HUES48 (cell line): ENCODE measurements at regions not wholly inside any gene's neighbourhood (a gene's known extent, or its start where the extent isn't known, plus 50 kb on each side); places are given as distances from the start of the nearest gene placed in this dataset.

Experiments
- H3K27ac ChIP-seq: one replicate; pipeline ENCODE4 v1.7.0; 2013; ENCODE audit warnings: low read depth, low read length, inconsistent platforms
- H3K27me3 ChIP-seq: 2 replicates; pipeline ENCODE4 v1.6.1; 2013; ENCODE audit warnings: mild to moderate bottlenecking, low read length; ENCODE audit not compliant: control insufficient read depth, insufficient read depth
- H3K36me3 ChIP-seq: 2 replicates; pipeline ENCODE4 v1.6.1; 2013; ENCODE audit warnings: low read length; ENCODE audit not compliant: control insufficient read depth, insufficient read depth
- H3K4me1 ChIP-seq: 2 replicates; pipeline ENCODE4 v1.6.1; 2013; ENCODE audit warnings: mild to moderate bottlenecking, low read length; ENCODE audit not compliant: control insufficient read depth, insufficient read depth
- H3K4me3 ChIP-seq: 2 replicates; pipeline ENCODE4 v1.5.1; 2013; ENCODE audit warnings: mild to moderate bottlenecking, low read depth, low read length
- H3K9ac ChIP-seq: 2 replicates; pipeline ENCODE4 v1.6.1; 2013; ENCODE audit warnings: mild to moderate bottlenecking, low read depth, low read length, moderate library complexity
- H3K9me3 ChIP-seq: 2 replicates; pipeline ENCODE4 v1.6.1; 2013; ENCODE audit warnings: low read length; ENCODE audit not compliant: control insufficient read depth, insufficient read depth

DNA sequence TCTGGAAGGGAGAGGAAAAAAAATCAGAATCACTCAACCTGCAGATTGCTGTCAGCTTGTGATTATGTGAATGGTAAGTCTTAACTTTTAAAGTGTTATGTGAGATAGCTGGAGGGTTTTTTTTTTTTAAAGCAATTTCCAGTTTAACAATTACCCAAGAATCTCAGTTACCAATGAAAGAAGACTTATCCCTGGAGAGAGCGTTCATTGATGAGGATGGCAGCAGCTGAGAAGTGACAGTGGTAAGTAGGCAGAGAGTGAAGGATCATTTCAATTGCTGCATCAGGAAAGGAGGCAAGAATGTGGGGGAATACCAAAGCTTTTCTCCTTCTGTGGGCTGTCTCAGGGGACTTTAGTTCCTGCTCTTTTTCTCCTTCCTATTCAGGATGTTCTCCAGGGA is 370.2 kb upstream of the C9orf72 start:
- H3K4me1 ChIP-seq, result peaks cover 40% of the 10 kb centered on the region
- peak overlapping the region; percentile 24 for H3K27ac ChIP-seq
- no peaks in the 10 kb centered on the region for H3K36me3 ChIP-seq
- no peaks in the 10 kb centered on the region for H3K9me3 ChIP-seq
- H3K27me3 ChIP-seq, result no peaks in the 10 kb centered on the region
- no peak overlapping the region for H3K9ac ChIP-seq
- no peak overlapping the region for H3K4me3 ChIP-seq

DNA sequence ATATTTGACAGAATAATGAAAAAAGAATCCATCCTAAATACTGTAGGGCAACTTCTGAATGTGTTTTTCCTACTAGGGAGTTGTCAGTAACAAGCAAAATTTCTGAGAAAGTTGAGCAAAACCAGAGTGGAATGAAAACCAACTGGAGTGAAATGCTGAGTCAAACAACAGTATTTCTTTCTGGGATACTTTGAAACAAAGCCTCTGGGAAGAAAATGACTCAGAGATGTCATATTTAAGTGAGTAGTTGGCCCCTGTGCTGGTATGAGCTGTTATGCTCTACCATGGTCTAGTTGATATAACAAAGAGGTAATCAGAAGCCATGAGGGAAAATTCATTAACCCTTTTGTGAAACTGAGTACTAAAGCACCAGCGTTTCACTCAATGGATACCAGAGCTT is 372.1 kb upstream of the C9orf72 start:
- no peak overlapping the region for H3K9ac ChIP-seq
- no peaks in the 10 kb centered on the region for H3K27me3 ChIP-seq
- H3K27ac ChIP-seq, result no peak overlapping the region
- H3K4me3 ChIP-seq, result no peak overlapping the region
- no peaks in the 10 kb centered on the region for H3K36me3 ChIP-seq
- peaks cover 39% of the 10 kb centered on the region for H3K4me1 ChIP-seq
- no peaks in the 10 kb centered on the region for H3K9me3 ChIP-seq

DNA sequence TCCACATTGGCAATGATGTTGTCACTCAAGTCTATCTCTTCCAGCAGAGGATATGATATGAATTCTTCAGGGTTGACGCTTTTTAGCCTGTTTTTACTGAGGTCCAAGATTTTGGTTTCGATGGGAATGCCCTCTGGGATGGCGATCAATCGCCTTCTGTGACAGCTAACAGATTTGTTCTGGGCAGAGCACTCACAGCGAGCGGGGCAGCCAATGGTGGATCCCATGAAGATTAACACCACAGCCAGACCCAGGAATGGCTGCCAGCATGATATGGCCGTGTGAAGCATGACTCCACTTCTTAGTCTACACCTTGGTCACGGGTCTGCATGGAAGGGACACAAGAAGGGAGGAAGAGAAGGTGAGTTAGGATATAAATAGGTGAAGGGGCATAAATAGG is 377.1 kb upstream of the C9orf72 start:
- Histone ChIP-seq H3K27ac (no peak overlapping the region), H3K36me3 (no peaks in the 10 kb centered on the region), H3K9ac (no peak overlapping the region), H3K27me3 (no peaks in the 10 kb centered on the region), H3K4me3 (no peak overlapping the region), H3K4me1 (no peaks in the 10 kb centered on the region), H3K9me3 (no peaks in the 10 kb centered on the region)

DNA sequence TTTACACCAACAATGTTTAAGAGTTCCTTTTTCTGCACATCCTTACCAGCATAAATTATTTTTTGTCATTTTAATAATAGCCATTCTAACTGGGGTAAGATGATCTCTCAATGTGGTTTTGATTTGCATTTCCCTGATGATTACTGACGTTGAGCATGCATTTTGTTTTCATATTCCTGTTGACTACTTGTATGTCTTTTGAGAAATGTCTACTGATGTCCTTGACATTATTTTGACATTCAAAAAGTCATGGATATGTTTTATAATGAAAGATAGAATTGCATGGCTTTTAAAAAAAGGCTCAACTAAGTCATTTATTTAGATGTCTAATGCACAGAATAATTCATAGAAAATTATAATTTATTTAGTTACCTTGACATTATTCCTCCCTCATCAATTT is 381.6 kb upstream of the C9orf72 start:
- H3K27me3 ChIP-seq, result no peaks in the 10 kb centered on the region
- no peak overlapping the region for H3K9ac ChIP-seq
- H3K4me3 ChIP-seq, result no peak overlapping the region
- no peaks in the 10 kb centered on the region for H3K9me3 ChIP-seq
- H3K4me1 ChIP-seq, result no peaks in the 10 kb centered on the region
- no peaks in the 10 kb centered on the region for H3K36me3 ChIP-seq
- no peak overlapping the region for H3K27ac ChIP-seq

DNA sequence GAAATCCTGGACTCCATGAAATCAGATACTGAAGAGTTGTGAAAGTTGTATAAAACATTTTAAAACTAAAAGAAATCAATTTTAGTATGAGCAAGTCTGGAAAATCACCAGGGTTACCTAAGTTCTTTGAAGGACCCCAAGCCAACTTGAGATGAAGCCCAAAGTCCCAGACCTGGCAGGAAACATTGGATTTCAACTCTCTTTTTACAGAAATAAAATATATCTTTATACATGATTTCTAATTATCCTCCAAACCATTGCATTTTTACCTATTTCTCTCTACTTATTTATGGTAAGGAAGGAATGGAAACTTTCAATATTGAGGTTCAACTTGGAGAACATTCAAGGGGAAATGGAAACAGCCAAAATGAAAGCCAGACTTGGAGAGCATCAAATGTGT is 390.6 kb upstream of the C9orf72 start:
- H3K36me3 ChIP-seq, result no peaks in the 10 kb centered on the region
- H3K9ac ChIP-seq, result no peak overlapping the region
- no peak overlapping the region for H3K27ac ChIP-seq
- H3K27me3 ChIP-seq, result no peaks in the 10 kb centered on the region
- no peak overlapping the region for H3K4me3 ChIP-seq
- H3K4me1 ChIP-seq, result 0 out of 2 replicates have a peak, but pooled peaks cover 7% of the 10 kb centered on the region
- H3K9me3 ChIP-seq, result no peaks in the 10 kb centered on the region

DNA sequence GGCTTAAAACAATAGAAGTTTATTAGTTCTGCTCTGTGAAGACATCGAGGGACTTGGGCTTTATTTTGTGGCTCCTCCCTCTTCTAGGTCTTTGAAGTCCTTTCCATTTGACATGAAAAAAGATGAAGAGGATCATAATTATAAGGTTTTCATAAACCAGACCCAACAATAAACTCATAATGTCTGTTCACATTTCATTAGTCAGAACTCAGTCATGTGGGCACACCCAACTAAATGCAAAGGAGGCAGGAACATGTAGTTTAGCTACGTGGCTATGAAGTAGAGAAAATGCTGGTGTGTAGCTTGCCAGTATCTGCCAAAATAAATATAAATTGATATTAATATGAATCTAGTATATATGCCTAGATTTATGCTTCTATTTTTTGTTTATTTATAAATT is 393.9 kb upstream of the C9orf72 start:
- H3K4me3 ChIP-seq, result no peak overlapping the region
- H3K36me3 ChIP-seq, result no peaks in the 10 kb centered on the region
- H3K27ac ChIP-seq, result no peak overlapping the region
- H3K9ac ChIP-seq, result no peak overlapping the region
- no peaks in the 10 kb centered on the region for H3K27me3 ChIP-seq
- no peaks in the 10 kb centered on the region for H3K9me3 ChIP-seq
- H3K4me1 ChIP-seq, result 0 out of 2 replicates have a peak, but pooled peaks cover 7% of the 10 kb centered on the region

DNA sequence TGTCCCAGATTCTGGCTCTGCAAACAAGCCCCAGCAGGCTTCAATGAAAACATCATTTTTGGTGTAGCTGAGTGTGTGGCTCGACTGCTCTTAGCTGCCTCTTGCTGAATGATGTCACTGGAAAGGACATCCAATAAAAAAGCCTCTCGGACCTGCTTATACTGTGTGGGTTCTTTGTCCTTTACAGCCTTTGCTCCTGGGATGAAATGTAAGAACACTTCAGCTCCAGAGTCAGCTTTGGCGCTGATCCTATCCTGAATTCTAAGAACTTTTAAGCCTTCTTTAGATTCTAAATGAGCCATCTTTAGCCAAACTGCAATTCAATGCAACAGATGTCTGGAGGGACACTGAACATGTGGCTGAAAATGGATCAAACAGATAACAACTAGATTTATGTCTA is 404.6 kb upstream of the C9orf72 start:
- H3K4me1 ChIP-seq, result no peaks in the 10 kb centered on the region
- H3K27me3 ChIP-seq, result no peaks in the 10 kb centered on the region
- no peaks in the 10 kb centered on the region for H3K9me3 ChIP-seq
- H3K36me3 ChIP-seq, result no peaks in the 10 kb centered on the region
- no peak overlapping the region for H3K4me3 ChIP-seq
- no peak overlapping the region for H3K9ac ChIP-seq
- H3K27ac ChIP-seq, result no peak overlapping the region

DNA sequence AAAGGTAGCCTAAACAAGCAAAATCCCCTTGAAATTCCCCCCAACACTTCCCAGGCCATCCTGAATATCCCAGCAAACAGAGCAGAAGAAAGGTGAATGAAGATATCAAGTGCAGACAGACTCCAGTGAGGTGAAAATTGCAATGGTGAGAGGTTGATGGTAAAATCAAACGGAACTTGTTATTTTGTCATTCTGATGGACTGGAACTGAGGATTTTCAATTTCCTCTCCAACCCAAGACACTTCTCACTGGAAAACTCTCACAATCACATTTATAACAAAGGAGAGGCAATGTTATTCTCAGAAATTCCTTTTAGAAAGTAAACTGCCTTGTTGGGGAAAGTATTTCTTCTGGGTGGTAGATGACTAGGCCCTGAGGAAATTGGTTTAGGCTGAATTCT is 412.4 kb upstream of the C9orf72 start:
- Histone ChIP-seq H3K27ac (no peak overlapping the region), H3K4me3 (no peak overlapping the region), H3K4me1 (no peaks in the 10 kb centered on the region), H3K27me3 (no peaks in the 10 kb centered on the region), H3K36me3 (no peaks in the 10 kb centered on the region), H3K9ac (no peak overlapping the region), H3K9me3 (no peaks in the 10 kb centered on the region)

DNA sequence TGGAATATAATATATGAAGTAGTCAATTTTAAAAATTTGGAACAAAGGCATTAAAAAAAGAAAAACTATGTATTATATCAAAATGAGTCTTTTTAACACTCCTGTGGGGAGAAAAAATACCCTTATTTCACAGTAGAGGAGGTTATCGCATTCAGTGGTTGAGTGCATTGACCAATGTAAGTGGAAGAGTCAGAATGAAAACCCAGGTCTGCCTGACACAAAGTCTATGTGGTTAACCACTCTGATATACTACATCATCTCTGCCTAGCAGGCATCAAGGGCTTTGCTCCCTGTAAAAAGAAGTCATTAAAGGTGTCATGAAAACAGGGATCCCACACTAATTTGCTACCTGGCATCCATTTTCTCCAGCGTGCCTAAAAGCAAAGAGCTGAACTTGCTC is 417.2 kb upstream of the C9orf72 start:
- H3K36me3 ChIP-seq, result no peaks in the 10 kb centered on the region
- H3K9me3 ChIP-seq, result no peaks in the 10 kb centered on the region
- no peak overlapping the region for H3K4me3 ChIP-seq
- no peak overlapping the region for H3K27ac ChIP-seq
- no peaks in the 10 kb centered on the region for H3K4me1 ChIP-seq
- H3K9ac ChIP-seq, result no peak overlapping the region
- H3K27me3 ChIP-seq, result no peaks in the 10 kb centered on the region

DNA sequence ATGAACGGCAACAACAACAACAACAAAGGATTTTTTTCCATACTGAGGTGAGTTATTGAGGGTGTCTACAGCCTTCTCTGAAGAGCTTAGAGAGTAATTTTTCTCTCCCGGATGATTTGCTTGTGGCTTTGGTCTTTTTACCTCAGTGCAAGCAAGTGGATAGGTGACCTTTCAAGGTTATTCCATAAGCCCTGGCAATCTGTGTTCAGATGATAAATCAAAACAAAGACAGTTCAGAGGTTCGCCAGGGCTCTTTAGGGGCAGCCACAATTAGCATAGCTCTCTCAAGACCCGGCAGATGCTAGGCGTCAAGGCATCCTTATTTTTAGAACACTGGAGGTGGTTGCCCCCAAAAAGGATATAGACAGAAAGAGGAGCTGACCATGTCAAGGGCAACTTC is 417.9 kb upstream of the C9orf72 start:
- Histone ChIP-seq H3K9ac (no peak overlapping the region), H3K27me3 (no peaks in the 10 kb centered on the region), H3K4me3 (no peak overlapping the region), H3K9me3 (no peaks in the 10 kb centered on the region), H3K27ac (no peak overlapping the region), H3K36me3 (no peaks in the 10 kb centered on the region), H3K4me1 (no peaks in the 10 kb centered on the region)

DNA sequence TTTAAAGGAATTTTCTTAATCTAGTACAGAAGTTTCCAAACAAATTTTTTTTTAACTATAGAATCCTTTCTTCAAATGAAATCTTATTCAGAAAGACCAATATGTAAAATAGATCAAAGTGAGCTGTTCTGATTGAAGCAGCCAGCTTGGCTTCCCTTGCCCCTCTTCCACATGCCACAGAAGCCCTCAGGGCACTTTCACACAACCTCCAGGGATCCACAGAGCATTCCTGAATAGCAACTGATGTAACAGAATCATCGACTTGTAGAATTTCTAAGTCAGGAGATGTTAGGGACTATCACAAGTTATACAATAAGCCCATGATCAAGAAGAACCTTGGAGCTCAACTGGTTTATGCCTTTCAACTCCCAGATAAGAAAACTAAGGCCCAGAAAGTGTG is 427.8 kb upstream of the C9orf72 start:
- H3K9me3 ChIP-seq, result no peaks in the 10 kb centered on the region
- no peaks in the 10 kb centered on the region for H3K27me3 ChIP-seq
- no peak overlapping the region for H3K4me3 ChIP-seq
- no peaks in the 10 kb centered on the region for H3K4me1 ChIP-seq
- no peaks in the 10 kb centered on the region for H3K36me3 ChIP-seq
- H3K9ac ChIP-seq, result no peak overlapping the region
- no peak overlapping the region for H3K27ac ChIP-seq

DNA sequence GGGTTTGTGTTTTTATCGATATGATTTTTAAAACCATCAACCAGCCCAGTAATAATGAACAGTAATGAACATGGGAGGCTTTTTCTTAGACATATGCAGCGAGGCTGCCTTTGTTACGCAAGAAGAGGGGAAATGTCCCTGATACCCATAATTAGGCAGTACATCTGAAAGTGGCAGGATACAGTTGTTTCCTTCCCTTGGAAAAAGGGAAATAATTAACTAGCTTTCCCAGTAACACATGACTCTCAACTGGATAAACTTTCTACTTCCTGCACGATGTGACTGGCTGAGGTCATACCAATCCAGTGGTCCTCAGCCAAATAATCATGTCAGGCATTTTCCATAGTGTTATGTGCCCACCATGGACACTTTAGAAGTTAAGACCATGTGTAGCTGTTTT is 431.6 kb upstream of the C9orf72 start:
- H3K27me3 ChIP-seq, result no peaks in the 10 kb centered on the region

More for the DNA sequence above, 431.6 kb upstream of the C9orf72 start:
- no peak overlapping the region for H3K9ac ChIP-seq
- no peaks in the 10 kb centered on the region for H3K36me3 ChIP-seq
- H3K9me3 ChIP-seq, result no peaks in the 10 kb centered on the region
- peaks cover 15% of the 10 kb centered on the region for H3K4me1 ChIP-seq
- no peak overlapping the region for H3K4me3 ChIP-seq
- H3K27ac ChIP-seq, result no peak overlapping the region
